IMR-90 (cell line): ENCODE measurements at regions not wholly inside any gene's neighbourhood (a gene's known extent, or its start where the extent isn't known, plus 50 kb on each side); places are given as distances from the start of the nearest gene placed in this dataset.

ENCODE experiments used
- CEBPB ChIP-seq: IDR thresholded peaks from 2 replicates; pipeline ENCODE4 v1.6.1; 2012; ENCODE audit warnings: low read depth, low read length, improper control_type of control experiment
- MXI1 ChIP-seq: IDR thresholded peaks from 2 replicates; pipeline ENCODE4 v1.6.1; 2012; ENCODE audit warnings: low read depth, mild to moderate bottlenecking, low read length, moderate library complexity, borderline replicate concordance
- POLR2A ChIP-seq: IDR thresholded peaks from 2 replicates; pipeline ENCODE4 v1.6.1; 2012; ENCODE audit warnings: mild to moderate bottlenecking, low read depth, low read length
- RAD21 ChIP-seq: IDR thresholded peaks from 2 replicates; pipeline ENCODE4 v1.6.1; 2012; ENCODE audit warnings: low read length, improper control_type of control experiment
- RCOR1 ChIP-seq: IDR thresholded peaks from 2 replicates; pipeline ENCODE4 v1.6.1; 2012; ENCODE audit warnings: mild to moderate bottlenecking, low read length, improper control_type of control experiment; ENCODE audit not compliant: insufficient replicate concordance
- SMC3 ChIP-seq: fragments of 150-350 bp; IDR thresholded peaks from 2 replicates; pipeline ENCODE4 v1.6.1; 2016; ENCODE audit warnings: low read depth, mild to moderate bottlenecking, antibody characterized with exemption, low read length, moderate library complexity
- TF ChIP-seq, protein P1 (sequence below): fragments of 150-350 bp; IDR thresholded peaks from 2 replicates; pipeline ENCODE4 v1.6.1; 2016; ENCODE audit warnings: low read depth, mild to moderate bottlenecking, low read length, moderate library complexity, borderline replicate concordance
- TF ChIP-seq, protein P2 (sequence below): conservative IDR thresholded peaks from 2 replicates; pipeline ENCODE4 v1.5.1; 2012; ENCODE audit warnings: mild to moderate bottlenecking, low read depth, low read length, improper control_type of control experiment
- TF ChIP-seq, protein P3 (sequence below): fragments of 150-350 bp; IDR thresholded peaks from 2 replicates; pipeline ENCODE4 v1.6.1; 2017; ENCODE audit warnings: mild to moderate bottlenecking, antibody characterized with exemption, low read length, low read depth

DNA sequence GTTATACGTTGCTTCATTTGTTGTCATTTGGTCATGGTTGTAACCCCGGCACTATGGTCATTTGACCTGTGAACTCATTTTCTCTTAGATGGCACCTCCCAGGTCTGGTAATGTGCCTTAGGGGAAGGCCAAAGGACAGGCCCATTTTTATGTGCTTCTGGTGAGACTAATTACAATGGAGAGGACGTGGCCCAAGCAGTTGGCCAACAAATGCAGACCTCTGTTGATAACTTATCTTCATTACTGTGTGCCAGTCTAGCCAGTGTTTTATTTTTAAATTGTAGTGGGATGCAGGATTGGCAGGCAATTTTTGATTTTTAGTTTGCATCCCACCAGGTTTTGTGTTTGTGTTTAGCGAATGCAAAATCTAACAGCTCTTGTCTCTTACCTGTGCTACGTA is 321.5 kb upstream of the AKR1E2 start:
- TF ChIP-seq, protein P1, sequence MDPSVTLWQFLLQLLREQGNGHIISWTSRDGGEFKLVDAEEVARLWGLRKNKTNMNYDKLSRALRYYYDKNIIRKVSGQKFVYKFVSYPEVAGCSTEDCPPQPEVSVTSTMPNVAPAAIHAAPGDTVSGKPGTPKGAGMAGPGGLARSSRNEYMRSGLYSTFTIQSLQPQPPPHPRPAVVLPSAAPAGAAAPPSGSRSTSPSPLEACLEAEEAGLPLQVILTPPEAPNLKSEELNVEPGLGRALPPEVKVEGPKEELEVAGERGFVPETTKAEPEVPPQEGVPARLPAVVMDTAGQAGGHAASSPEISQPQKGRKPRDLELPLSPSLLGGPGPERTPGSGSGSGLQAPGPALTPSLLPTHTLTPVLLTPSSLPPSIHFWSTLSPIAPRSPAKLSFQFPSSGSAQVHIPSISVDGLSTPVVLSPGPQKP = no peak
- TF ChIP-seq RCOR1 (no peak), SMC3 (no peak), RAD21 (no peak), CEBPB (no peak), POLR2A (no peak), MXI1 (no peak)
- TF ChIP-seq, protein P2, sequence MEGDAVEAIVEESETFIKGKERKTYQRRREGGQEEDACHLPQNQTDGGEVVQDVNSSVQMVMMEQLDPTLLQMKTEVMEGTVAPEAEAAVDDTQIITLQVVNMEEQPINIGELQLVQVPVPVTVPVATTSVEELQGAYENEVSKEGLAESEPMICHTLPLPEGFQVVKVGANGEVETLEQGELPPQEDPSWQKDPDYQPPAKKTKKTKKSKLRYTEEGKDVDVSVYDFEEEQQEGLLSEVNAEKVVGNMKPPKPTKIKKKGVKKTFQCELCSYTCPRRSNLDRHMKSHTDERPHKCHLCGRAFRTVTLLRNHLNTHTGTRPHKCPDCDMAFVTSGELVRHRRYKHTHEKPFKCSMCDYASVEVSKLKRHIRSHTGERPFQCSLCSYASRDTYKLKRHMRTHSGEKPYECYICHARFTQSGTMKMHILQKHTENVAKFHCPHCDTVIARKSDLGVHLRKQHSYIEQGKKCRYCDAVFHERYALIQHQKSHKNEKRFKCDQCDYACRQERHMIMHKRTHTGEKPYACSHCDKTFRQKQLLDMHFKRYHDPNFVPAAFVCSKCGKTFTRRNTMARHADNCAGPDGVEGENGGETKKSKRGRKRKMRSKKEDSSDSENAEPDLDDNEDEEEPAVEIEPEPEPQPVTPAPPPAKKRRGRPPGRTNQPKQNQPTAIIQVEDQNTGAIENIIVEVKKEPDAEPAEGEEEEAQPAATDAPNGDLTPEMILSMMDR = no peak
- TF ChIP-seq, protein P3, sequence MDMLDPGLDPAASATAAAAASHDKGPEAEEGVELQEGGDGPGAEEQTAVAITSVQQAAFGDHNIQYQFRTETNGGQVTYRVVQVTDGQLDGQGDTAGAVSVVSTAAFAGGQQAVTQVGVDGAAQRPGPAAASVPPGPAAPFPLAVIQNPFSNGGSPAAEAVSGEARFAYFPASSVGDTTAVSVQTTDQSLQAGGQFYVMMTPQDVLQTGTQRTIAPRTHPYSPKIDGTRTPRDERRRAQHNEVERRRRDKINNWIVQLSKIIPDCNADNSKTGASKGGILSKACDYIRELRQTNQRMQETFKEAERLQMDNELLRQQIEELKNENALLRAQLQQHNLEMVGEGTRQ = no peak
